ENCODE measurements at regions not wholly inside any gene's neighbourhood (a gene's known extent, or its start where the extent isn't known, plus 50 kb on each side); places are given as distances from the start of the nearest gene placed in this dataset.
A peak's percentile ranks its signal among the peaks of the same experiment; 100 is the strongest.

GRCh38 chr2:221786297-221786926 is 214.3 kb upstream of the EPHA4 start:
- in situ Hi-C loops (cut with MboI; ENCODE audit: low pct_unique_long_range_greater_than_20kb in 2 of 9, low sequenced_read_pairs in 9 of 9, unreplicated experiment in 9 of 9): no loop called here
- Histone ChIP-seq H3K27ac (no peak overlapping the region), H3K4me1 (replicated peaks in 1 of 2) (no peaks in the 10 kb centered on the region), H3K4me3 (no peak overlapping the region)
- 4 to 93% (median 79%) methylated on average over 2 to 5 of the region's 5 CpGs; no CpG with 5 or more reads in 2 of the 10 experiments for WGBS, 10 experiments
- peak in 5 of 8 experiments; percentile 23 to 91 (median 50) for ATAC-seq (replicated peaks in 6 of 8)

- peaks cover 6 to 8% of the 10 kb centered on the region in 2 donors for H3K4me1 ChIP-seq (replicated peaks in 1 of 2)
- in situ Hi-C loops (cut with MboI; ENCODE audit: low pct_unique_long_range_greater_than_20kb in 2 of 9, low sequenced_read_pairs in 9 of 9, unreplicated experiment in 9 of 9): no loop called here
- WGBS, 10 experiments: 20 to 100% (median 50%) methylated on average over 1 of the region's 1 CpG; no CpG with 5 or more reads in 2 of the 10 experiments
- H3K27ac ChIP-seq: no peak overlapping the region
- no peak overlapping the region for H3K4me3 ChIP-seq
- peak in 6 of 8 experiments; percentile 32 to 73 (median 45) for ATAC-seq (replicated peaks in 6 of 8)
These were observed 208.2 kb upstream of the EPHA4 start for GRCh38 chr2:221780281-221780688.

DNA sequence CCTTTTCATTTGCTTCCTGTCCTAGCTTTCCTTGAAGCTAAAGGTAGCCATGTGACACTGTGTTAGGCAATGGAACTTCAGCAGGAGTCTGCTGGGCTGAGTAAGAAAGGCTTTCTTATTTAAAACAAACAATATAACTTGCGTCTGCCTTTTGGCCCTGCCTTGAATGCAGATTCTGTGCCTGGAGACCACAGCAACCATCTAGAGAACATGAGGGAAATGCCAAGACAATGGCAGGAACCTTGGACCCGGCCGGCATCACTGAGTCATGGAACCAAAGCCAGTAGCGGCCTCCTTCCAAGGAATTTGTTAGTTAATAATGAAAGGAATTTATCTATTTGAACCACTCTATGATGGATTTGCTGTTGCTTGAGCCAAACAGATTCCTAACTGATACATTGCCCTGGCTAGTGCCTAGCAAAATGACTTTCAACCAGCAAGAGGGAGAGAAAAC is 207.5 kb upstream of the EPHA4 start:
- Histone ChIP-seq H3K27ac (no peak overlapping the region), H3K4me3 (no peak overlapping the region), H3K4me1 (replicated peaks in 1 of 2) (peaks cover 8 to 9% of the 10 kb centered on the region in 2 donors)
- 0 to 100% (median 66%) methylated on average over 1 to 4 of the region's 4 CpGs; no CpG with 5 or more reads in 2 of the 10 experiments for WGBS, 10 experiments
- in situ Hi-C loops (cut with MboI; ENCODE audit: low pct_unique_long_range_greater_than_20kb in 2 of 9, low sequenced_read_pairs in 9 of 9, unreplicated experiment in 9 of 9): no loop called here
- ATAC-seq (replicated peaks in 6 of 8): peak in 3 of 8 experiments; percentile 15 to 87 (median 38)

- in situ Hi-C loops (cut with MboI; ENCODE audit: low pct_unique_long_range_greater_than_20kb in 2 of 9, low sequenced_read_pairs in 9 of 9, unreplicated experiment in 9 of 9): no loop called here
- H3K4me3 ChIP-seq: no peak overlapping the region
- no peak for ATAC-seq (replicated peaks in 6 of 8)
- WGBS, 10 experiments: 20 to 93% (median 75%) methylated on average over 2 to 4 of the region's 4 CpGs; no CpG with 5 or more reads in 3 of the 10 experiments
- peaks cover 8 to 9% of the 10 kb centered on the region in 2 donors for H3K4me1 ChIP-seq (replicated peaks in 1 of 2)
- H3K27ac ChIP-seq: no peak overlapping the region
These were observed 205.9 kb upstream of the EPHA4 start for GRCh38 chr2:221778025-221778424.

DNA sequence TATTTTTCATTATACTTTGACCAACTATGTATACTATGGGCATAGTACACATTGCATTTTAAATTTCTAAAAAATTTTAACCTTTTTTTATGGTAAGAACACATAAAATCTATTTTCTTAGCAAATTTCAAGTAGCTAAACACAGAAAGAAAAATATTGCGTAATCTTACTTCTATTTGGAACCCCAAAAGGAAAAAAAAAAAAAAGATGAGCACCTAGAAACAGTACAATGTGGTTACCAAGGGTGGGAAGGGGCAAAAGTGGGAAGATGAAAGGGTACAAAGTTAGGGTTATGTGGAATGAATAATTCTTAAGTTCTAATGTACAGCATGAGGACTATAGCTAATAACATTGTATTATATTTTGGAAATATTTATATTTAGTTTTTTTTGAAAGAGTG is 205.0 kb upstream of the EPHA4 start:
- no peak overlapping the region for H3K4me3 ChIP-seq
- WGBS, 10 experiments: 36 to 100% (median 91%) methylated on average over 1 of the region's 1 CpG; no CpG with 5 or more reads in 1 of the 10 experiments
- no peak for ATAC-seq (replicated peaks in 6 of 8)
- no peak overlapping the region for H3K27ac ChIP-seq
- peaks cover 8 to 9% of the 10 kb centered on the region in 2 donors for H3K4me1 ChIP-seq (replicated peaks in 1 of 2)
- in situ Hi-C loops (cut with MboI; ENCODE audit: low pct_unique_long_range_greater_than_20kb in 2 of 9, low sequenced_read_pairs in 9 of 9, unreplicated experiment in 9 of 9): no loop called here

DNA sequence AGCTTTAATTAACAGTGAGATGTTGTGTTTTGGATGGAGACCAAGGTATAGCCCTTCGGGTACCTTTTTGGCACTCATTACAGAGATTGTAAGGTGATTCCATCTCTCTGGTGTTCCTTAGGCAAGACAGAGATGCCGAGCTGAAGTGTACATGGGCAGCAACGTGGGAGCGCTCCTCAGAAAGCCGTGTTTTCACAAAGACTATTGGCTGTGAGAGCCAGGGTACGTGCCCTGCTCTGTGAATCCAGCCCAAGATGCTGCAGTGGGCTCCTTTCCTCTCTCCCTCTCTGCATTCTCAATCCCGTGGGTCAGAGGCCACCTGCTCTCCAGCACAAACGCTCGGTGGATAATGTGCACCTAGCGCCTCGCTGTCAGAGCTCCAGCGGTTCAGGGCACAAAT is 203.0 kb upstream of the EPHA4 start:
- no peak overlapping the region for H3K4me3 ChIP-seq
- 8 to 86% (median 80%) methylated on average over 1 to 10 of the region's 12 CpGs; no CpG with 5 or more reads in 3 of the 10 experiments for WGBS, 10 experiments
- in situ Hi-C loops (cut with MboI; ENCODE audit: low pct_unique_long_range_greater_than_20kb in 2 of 9, low sequenced_read_pairs in 9 of 9, unreplicated experiment in 9 of 9): no loop called here
- H3K27ac ChIP-seq: no peak overlapping the region
- no peak for ATAC-seq (replicated peaks in 6 of 8)
- H3K4me1 ChIP-seq (replicated peaks in 1 of 2): peaks cover 0 to 9% of the 10 kb centered on the region in 2 donors

GRCh38 chr2:221774136-221774535 is 202.0 kb upstream of the EPHA4 start:
- 13 to 100% (median 50%) methylated on average over 1 to 5 of the region's 5 CpGs; no CpG with 5 or more reads in 3 of the 10 experiments for WGBS, 10 experiments
- Histone ChIP-seq H3K4me3 (no peak overlapping the region), H3K27ac (no peak overlapping the region), H3K4me1 (replicated peaks in 1 of 2) (peaks cover 3 to 9% of the 10 kb centered on the region in 2 donors)
- in situ Hi-C loops (cut with MboI; ENCODE audit: low pct_unique_long_range_greater_than_20kb in 2 of 9, low sequenced_read_pairs in 9 of 9, unreplicated experiment in 9 of 9): no loop called here
- ATAC-seq (replicated peaks in 6 of 8): peak in 2 of 8 experiments; percentile 17 to 31

- no peak overlapping the region for H3K4me3 ChIP-seq
- H3K4me1 ChIP-seq (replicated peaks in 1 of 2): peaks cover 3 to 7% of the 10 kb centered on the region in 2 donors
- WGBS, 10 experiments: 33 to 100% (median 86%) methylated on average over 1 of the region's 1 CpG; no CpG with 5 or more reads in 2 of the 10 experiments
- no peak for ATAC-seq (replicated peaks in 6 of 8)
- H3K27ac ChIP-seq: no peak overlapping the region
- in situ Hi-C loops (cut with MboI; ENCODE audit: low pct_unique_long_range_greater_than_20kb in 2 of 9, low sequenced_read_pairs in 9 of 9, unreplicated experiment in 9 of 9): no loop called here
These were observed 199.2 kb upstream of the EPHA4 start for GRCh38 chr2:221771297-221771696.

GRCh38 chr2:221767106-221768012 is 195.3 kb upstream of the EPHA4 start:
- Histone ChIP-seq H3K4me3 (no peak overlapping the region), H3K4me1 (replicated peaks in 1 of 2) (peaks cover 3 to 4% of the 10 kb centered on the region in 2 donors), H3K27ac (no peak overlapping the region)
- in situ Hi-C loops (cut with MboI; ENCODE audit: low pct_unique_long_range_greater_than_20kb in 2 of 9, low sequenced_read_pairs in 9 of 9, unreplicated experiment in 9 of 9): no loop called here
- ATAC-seq (replicated peaks in 6 of 8): peak in 4 of 8 experiments; percentile 27 to 67 (median 49)
- 4 to 90% (median 80%) methylated on average over 2 to 9 of the region's 9 CpGs; no CpG with 5 or more reads in 1 of the 10 experiments for WGBS, 10 experiments

- in situ Hi-C loops (cut with MboI; ENCODE audit: low pct_unique_long_range_greater_than_20kb in 2 of 9, low sequenced_read_pairs in 9 of 9, unreplicated experiment in 9 of 9): no loop called here
- ATAC-seq (replicated peaks in 6 of 8): no peak
- no peak overlapping the region for H3K27ac ChIP-seq
- peaks cover 0 to 3% of the 10 kb centered on the region in 2 donors for H3K4me1 ChIP-seq (replicated peaks in 1 of 2)
- H3K4me3 ChIP-seq: no peak overlapping the region
- 0 to 100% (median 40%) methylated on average over 1 of the region's 1 CpG; no CpG with 5 or more reads in 3 of the 10 experiments for WGBS, 10 experiments
These were observed 190.4 kb upstream of the EPHA4 start for GRCh38 chr2:221762496-221762895.

DNA sequence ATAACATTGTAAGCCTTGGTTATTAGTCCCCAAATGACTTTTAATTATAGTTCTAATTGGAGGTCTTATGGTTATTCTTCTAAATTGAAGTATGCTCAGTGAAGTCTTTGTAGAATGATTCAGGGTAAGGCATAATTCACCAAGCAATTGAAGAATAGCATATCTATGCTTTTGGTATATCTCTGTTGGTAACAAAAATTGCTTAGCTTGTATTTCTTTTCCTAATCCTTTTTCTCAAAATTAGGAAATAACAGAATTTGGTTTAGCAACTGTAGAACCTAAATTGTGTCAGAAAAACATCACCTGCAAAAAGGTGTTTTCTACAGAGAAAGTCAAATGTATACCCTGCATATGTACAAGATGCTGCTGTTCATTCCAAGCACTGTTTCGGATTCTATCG is 189.2 kb upstream of the EPHA4 start:
- no peak overlapping the region for H3K4me3 ChIP-seq
- H3K4me1 ChIP-seq (replicated peaks in 1 of 2): no peaks in the 10 kb centered on the region
- in situ Hi-C loops (cut with MboI; ENCODE audit: low pct_unique_long_range_greater_than_20kb in 2 of 9, low sequenced_read_pairs in 9 of 9, unreplicated experiment in 9 of 9): no loop called here
- no peak for ATAC-seq (replicated peaks in 6 of 8)
- WGBS, 10 experiments: 21 to 100% (median 81%) methylated on average over 2 of the region's 2 CpGs; no CpG with 5 or more reads in 1 of the 10 experiments
- H3K27ac ChIP-seq: no peak overlapping the region

- WGBS, 10 experiments: 6 to 82% (median 51%) methylated on average over 1 to 5 of the region's 5 CpGs
- no peaks in the 10 kb centered on the region for H3K4me1 ChIP-seq (replicated peaks in 1 of 2)
- in situ Hi-C loops (cut with MboI; ENCODE audit: low pct_unique_long_range_greater_than_20kb in 2 of 9, low sequenced_read_pairs in 9 of 9, unreplicated experiment in 9 of 9): no loop called here
- no peak overlapping the region for H3K27ac ChIP-seq
- no peak for ATAC-seq (replicated peaks in 6 of 8)
- no peak overlapping the region for H3K4me3 ChIP-seq
These were observed 186.0 kb upstream of the EPHA4 start for GRCh38 chr2:221758076-221758475.

- Histone ChIP-seq H3K4me3 (no peak overlapping the region), H3K27ac (no peak overlapping the region), H3K4me1 (replicated peaks in 1 of 2) (no peaks in the 10 kb centered on the region)
- WGBS, 10 experiments: 0 to 100% (median 85%) methylated on average over 1 to 2 of the region's 2 CpGs; no CpG with 5 or more reads in 4 of the 10 experiments
- no peak for ATAC-seq (replicated peaks in 6 of 8)
- in situ Hi-C loops (cut with MboI; ENCODE audit: low pct_unique_long_range_greater_than_20kb in 2 of 9, low sequenced_read_pairs in 9 of 9, unreplicated experiment in 9 of 9): no loop called here
These were observed 181.3 kb upstream of the EPHA4 start for GRCh38 chr2:221753401-221753800.
